ENCODE measurements at regions not wholly inside any gene's neighbourhood (a gene's known extent, or its start where the extent isn't known, plus 50 kb on each side); places are given as distances from the start of the nearest gene placed in this dataset.
"Not testable (repeated sequence)": the region's sequence is repeated elsewhere in the genome, so short reads cannot be mapped to it uniquely, and the experiment has no call there.

- DNase-seq (ENCODE audit: low read depth) = no peak
- no peak for TF ChIP-seq CTCF (IDR thresholded peaks at IDR 0.05; ENCODE audit: control insufficient read depth, extremely low read depth, insufficient read depth)
- H3K4me3 ChIP-seq (ENCODE audit: low read depth, low read length) = no peak overlapping the region
Observed at GRCh38 chr17:71802663-71803062, 318.2 kb upstream of the SOX9 start.

- no peak overlapping the region for H3K4me3 ChIP-seq (ENCODE audit: low read depth, low read length)
- no peak for DNase-seq (ENCODE audit: low read depth)
- TF ChIP-seq CTCF (IDR thresholded peaks at IDR 0.05; ENCODE audit: control insufficient read depth, extremely low read depth, insufficient read depth) = no peak
Observed at GRCh38 chr17:71803656-71804284, 317.1 kb upstream of the SOX9 start.

GRCh38 chr17:71809537-71809936 is 311.3 kb upstream of the SOX9 start:
- DNase-seq (ENCODE audit: low read depth) = no peak
- no peak overlapping the region for H3K4me3 ChIP-seq (ENCODE audit: low read depth, low read length)
- TF ChIP-seq CTCF (IDR thresholded peaks at IDR 0.05; ENCODE audit: control insufficient read depth, extremely low read depth, insufficient read depth) = no peak

GRCh38 chr17:71813861-71814260 is 307.0 kb upstream of the SOX9 start:
- H3K4me3 ChIP-seq (ENCODE audit: low read depth, low read length); DNase-seq (ENCODE audit: low read depth): not testable (repeated sequence)

GRCh38 chr17:71821511-71821910 is 299.3 kb upstream of the SOX9 start:
- no peak for DNase-seq (ENCODE audit: low read depth)
- TF ChIP-seq CTCF (IDR thresholded peaks at IDR 0.05; ENCODE audit: control insufficient read depth, extremely low read depth, insufficient read depth) = no peak
- no peak overlapping the region for H3K4me3 ChIP-seq (ENCODE audit: low read depth, low read length)

GRCh38 chr17:71824671-71825070 is 296.1 kb upstream of the SOX9 start:
- DNase-seq (ENCODE audit: low read depth) = no peak
- no peak overlapping the region for H3K4me3 ChIP-seq (ENCODE audit: low read depth, low read length)
- TF ChIP-seq CTCF (IDR thresholded peaks at IDR 0.05; ENCODE audit: control insufficient read depth, extremely low read depth, insufficient read depth) = no peak

- no peak for DNase-seq (ENCODE audit: low read depth)
- no peak for TF ChIP-seq CTCF (IDR thresholded peaks at IDR 0.05; ENCODE audit: control insufficient read depth, extremely low read depth, insufficient read depth)
- H3K4me3 ChIP-seq (ENCODE audit: low read depth, low read length) = no peak overlapping the region
Observed at GRCh38 chr17:71825687-71826086, 295.1 kb upstream of the SOX9 start.

Measured in LNCaP clone FGC (cell line).